ENCODE measurements at regions not wholly inside any gene's neighbourhood (a gene's known extent, or its start where the extent isn't known, plus 50 kb on each side); places are given as distances from the start of the nearest gene placed in this dataset.

GRCh38 chr2:203809084-203809521 lies 58.5 kb upstream of the CTLA4 start:
- no peak overlapping the region for H3K4me3 ChIP-seq
- no peak overlapping the region for H3K27ac ChIP-seq
- peaks cover 4% of the 10 kb centered on the region for H3K4me1 ChIP-seq
- DNase-seq = no peak
- no peaks in the 10 kb centered on the region for H3K36me3 ChIP-seq
- TF ChIP-seq, protein P1, sequence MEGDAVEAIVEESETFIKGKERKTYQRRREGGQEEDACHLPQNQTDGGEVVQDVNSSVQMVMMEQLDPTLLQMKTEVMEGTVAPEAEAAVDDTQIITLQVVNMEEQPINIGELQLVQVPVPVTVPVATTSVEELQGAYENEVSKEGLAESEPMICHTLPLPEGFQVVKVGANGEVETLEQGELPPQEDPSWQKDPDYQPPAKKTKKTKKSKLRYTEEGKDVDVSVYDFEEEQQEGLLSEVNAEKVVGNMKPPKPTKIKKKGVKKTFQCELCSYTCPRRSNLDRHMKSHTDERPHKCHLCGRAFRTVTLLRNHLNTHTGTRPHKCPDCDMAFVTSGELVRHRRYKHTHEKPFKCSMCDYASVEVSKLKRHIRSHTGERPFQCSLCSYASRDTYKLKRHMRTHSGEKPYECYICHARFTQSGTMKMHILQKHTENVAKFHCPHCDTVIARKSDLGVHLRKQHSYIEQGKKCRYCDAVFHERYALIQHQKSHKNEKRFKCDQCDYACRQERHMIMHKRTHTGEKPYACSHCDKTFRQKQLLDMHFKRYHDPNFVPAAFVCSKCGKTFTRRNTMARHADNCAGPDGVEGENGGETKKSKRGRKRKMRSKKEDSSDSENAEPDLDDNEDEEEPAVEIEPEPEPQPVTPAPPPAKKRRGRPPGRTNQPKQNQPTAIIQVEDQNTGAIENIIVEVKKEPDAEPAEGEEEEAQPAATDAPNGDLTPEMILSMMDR (IDR thresholded peaks at IDR 0.05) = no peak
- H3K9ac ChIP-seq (ENCODE audit: low read depth in 2 of 2, low read length in 2 of 2) = no peak overlapping the region
- intact Hi-C loops (cut with DNase I) = no loop called here
- no peaks in the 10 kb centered on the region for H3K9me3 ChIP-seq
- no peaks in the 10 kb centered on the region for H3K27me3 ChIP-seq

GRCh38 chr2:203809991-203810510 lies 57.5 kb upstream of the CTLA4 start:
- Histone ChIP-seq H3K4me1 (peaks cover 4% of the 10 kb centered on the region), H3K4me3 (no peak overlapping the region), H3K27me3 (no peaks in the 10 kb centered on the region), H3K36me3 (no peaks in the 10 kb centered on the region), H3K27ac (no peak overlapping the region), H3K9me3 (no peaks in the 10 kb centered on the region), H3K9ac (ENCODE audit: low read depth in 2 of 2, low read length in 2 of 2) (no peak overlapping the region)
- TF ChIP-seq, protein P1 (IDR thresholded peaks at IDR 0.05) = no peak
- intact Hi-C loops (cut with DNase I) = loop anchor here (10.0 kb wide), 1 partner anchor 155 kb away; no protein-coding TSS in a partner anchor
- no peak for DNase-seq

DNA sequence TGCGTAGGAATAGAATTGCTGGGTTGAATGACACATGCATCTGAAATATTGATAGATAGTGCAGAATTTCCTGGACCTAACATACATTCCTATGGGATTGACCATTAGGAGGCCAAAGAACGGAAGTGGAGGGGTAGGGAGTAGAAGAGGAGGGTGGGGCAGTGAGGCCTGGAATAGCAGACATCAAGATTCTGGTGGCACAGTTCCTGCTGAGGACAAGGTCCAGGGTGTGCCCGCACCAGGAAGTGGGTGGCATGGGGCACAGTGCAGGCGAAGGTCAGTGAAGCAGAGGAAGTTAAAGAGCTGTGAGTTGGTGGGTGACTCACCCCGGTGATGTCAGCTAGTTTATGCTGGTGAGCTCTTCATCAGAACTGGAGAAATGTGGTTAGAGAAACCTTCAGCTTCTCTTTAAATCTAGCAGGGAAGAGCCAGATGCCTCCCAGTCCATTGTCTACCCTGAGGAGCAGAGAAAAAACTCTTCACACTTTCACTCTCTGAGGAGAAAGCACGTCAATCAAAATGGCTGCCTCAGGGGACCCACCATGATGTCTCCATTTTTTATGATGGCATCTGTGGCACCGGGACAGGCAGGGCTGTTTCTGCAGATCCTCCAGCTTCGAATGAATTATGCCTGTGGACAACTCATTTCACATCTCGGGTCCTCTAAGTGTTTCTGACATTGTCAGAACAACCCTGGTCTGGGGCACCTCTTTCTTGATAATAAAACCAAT lies 55.9 kb upstream of the CTLA4 start:
- Histone ChIP-seq H3K4me1 (peaks cover 4% of the 10 kb centered on the region), H3K27ac (peak overlapping the region; percentile 71), H3K36me3 (no peaks in the 10 kb centered on the region), H3K9ac (ENCODE audit: low read depth in 2 of 2, low read length in 2 of 2) (peak overlapping the region in 1 of 2 donors; percentile 64), H3K9me3 (no peaks in the 10 kb centered on the region), H3K4me3 (no peak overlapping the region), H3K27me3 (no peaks in the 10 kb centered on the region)
- intact Hi-C loops (cut with DNase I) = loop anchor here (10.0 kb wide), 1 partner anchor 157 kb away; no protein-coding TSS in a partner anchor
- TF ChIP-seq, protein P1 (IDR thresholded peaks at IDR 0.05) = no peak
- peak; percentile 95 for DNase-seq

- intact Hi-C loops (cut with DNase I) = loop anchor here (10.0 kb wide), 1 partner anchor 158 kb away; no protein-coding TSS in a partner anchor
- no peaks in the 10 kb centered on the region for H3K27me3 ChIP-seq
- H3K27ac ChIP-seq = peak overlapping the region; percentile 71
- no peaks in the 10 kb centered on the region for H3K36me3 ChIP-seq
- TF ChIP-seq, protein P1 (IDR thresholded peaks at IDR 0.05) = no peak
- H3K9ac ChIP-seq (ENCODE audit: low read depth in 2 of 2, low read length in 2 of 2) = peak overlapping the region in 1 of 2 donors; percentile 64
- no peak overlapping the region for H3K4me3 ChIP-seq
- no peaks in the 10 kb centered on the region for H3K9me3 ChIP-seq
- peaks cover 4% of the 10 kb centered on the region for H3K4me1 ChIP-seq
- no peak for DNase-seq
Observed at GRCh38 chr2:203812294-203813221, 55.0 kb upstream of the CTLA4 start.

- H3K27me3 ChIP-seq = no peaks in the 10 kb centered on the region
- TF ChIP-seq, protein P1 (IDR thresholded peaks at IDR 0.05) = no peak
- no peak overlapping the region for H3K4me3 ChIP-seq
- H3K9ac ChIP-seq (ENCODE audit: low read depth in 2 of 2, low read length in 2 of 2) = no peak overlapping the region
- no peaks in the 10 kb centered on the region for H3K36me3 ChIP-seq
- DNase-seq = no peak
- intact Hi-C loops (cut with DNase I) = loop anchor here (10.0 kb wide), 1 partner anchor 159 kb away; no protein-coding TSS in a partner anchor
- H3K27ac ChIP-seq = peak overlapping the region; percentile 71
- no peaks in the 10 kb centered on the region for H3K9me3 ChIP-seq
- peaks cover 4% of the 10 kb centered on the region for H3K4me1 ChIP-seq
Observed at GRCh38 chr2:203813684-203814083, 53.9 kb upstream of the CTLA4 start.
